ENCODE measurements at regions not wholly inside any gene's neighbourhood (a gene's known extent, or its start where the extent isn't known, plus 50 kb on each side); places are given as distances from the start of the nearest gene placed in this dataset.

GRCh38 chr4:171353535-171353934, 459.7 kb upstream of the GALNTL6 start:
- no peaks in the 10 kb centered on the region for H3K4me1 ChIP-seq (ENCODE audit: control insufficient read depth, extremely low read depth, insufficient read depth, low read length)
- TF ChIP-seq JUN (IDR thresholded peaks at IDR 0.05; ENCODE audit: borderline replicate concordance, insufficient read depth, insufficient read length, low read depth) (no peak), CTCF (IDR thresholded peaks at IDR 0.05; ENCODE audit: extremely low read depth in 1 of 2, insufficient read depth in 1 of 2, low read depth in 1 of 2, low read length in 2 of 2) (no peak), MYC (IDR thresholded peaks at IDR 0.05; ENCODE audit: low read depth, low read length) (no peak), EZH2 (IDR thresholded peaks at IDR 0.05; ENCODE audit: borderline replicate concordance, low read depth, low read length, severe bottlenecking) (no peak), POLR2A (IDR thresholded peaks at IDR 0.05; ENCODE audit: low read depth, low read length) (no peak), FOS (IDR thresholded peaks at IDR 0.05; ENCODE audit: borderline replicate concordance, insufficient read depth, low read length) (no peak), POLR2AphosphoS5 (IDR thresholded peaks at IDR 0.05; ENCODE audit: insufficient read depth, low read depth, low read length) (no peak), GATA2 (IDR thresholded peaks at IDR 0.05; ENCODE audit: insufficient read depth, insufficient read length, low read depth, low read length) (no peak)
- TF ChIP-seq, protein P1, sequence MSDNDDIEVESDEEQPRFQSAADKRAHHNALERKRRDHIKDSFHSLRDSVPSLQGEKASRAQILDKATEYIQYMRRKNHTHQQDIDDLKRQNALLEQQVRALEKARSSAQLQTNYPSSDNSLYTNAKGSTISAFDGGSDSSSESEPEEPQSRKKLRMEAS (IDR thresholded peaks at IDR 0.05; ENCODE audit: insufficient read depth, insufficient read length) = no peak
- no peaks in the 10 kb centered on the region for H3K9me1 ChIP-seq (replicated peaks; ENCODE audit: control insufficient read depth, extremely low read depth, insufficient read depth, low read length)
- dilution Hi-C loops (cut with MboI; ENCODE audit: extremely low pct_ligation_motif_present, low sequenced_read_pairs) (no loop called here), intact Hi-C loops (cut with micrococcal nuclease) (no loop called here)
- H3K27ac ChIP-seq (ENCODE audit: insufficient read depth, low read depth, low read length) = no peak overlapping the region
- peaks cover 2% of the 10 kb centered on the region for H3K9me3 ChIP-seq (replicated peaks; ENCODE audit: control insufficient read depth, insufficient read depth, low read length)
- BruUV-seq (replicated peaks) = no TSS peak
- H3K4me2 ChIP-seq (ENCODE audit: insufficient read depth, low read length) = no peak overlapping the region
- H3K36me3 ChIP-seq (ENCODE audit: control insufficient read depth in 2 of 2, extremely low read depth in 1 of 2, insufficient read depth in 2 of 2, low read length in 2 of 2) = no peaks in the 10 kb centered on the region
- H2AFZ ChIP-seq (ENCODE audit: low read depth, low read length) = no peak overlapping the region
- H3K79me2 ChIP-seq (ENCODE audit: control insufficient read depth, insufficient read depth, low read length) = no peaks in the 10 kb centered on the region
- ChIA-PET CTCF (interaction anchor here (0.7 kb wide), 1 partner anchor 1637 kb away, joined by 3 read pairs; no protein-coding TSS in a partner anchor), POLR2A (no interaction called here)
- no peak overlapping the region for H3K9ac ChIP-seq (replicated peaks; ENCODE audit: extremely low read depth, insufficient read depth, low read length)
- no peak overlapping the region for H3K4me3 ChIP-seq (replicated peaks in 1 of 3; ENCODE audit: insufficient read depth in 1 of 3, low read depth in 1 of 3, low read length in 3 of 3)
- H4K20me1 ChIP-seq (replicated peaks; ENCODE audit: control insufficient read depth, extremely low read depth, insufficient read depth, low read length) = no peaks in the 10 kb centered on the region
- FAIRE-seq (no peak), DNase-seq (ENCODE audit: low read depth, low spot score) (no peak)
- H3K27me3 ChIP-seq (ENCODE audit: control insufficient read depth in 2 of 2, insufficient read depth in 2 of 2, low read length in 2 of 2) = no peaks in the 10 kb centered on the region
